Progenitor cell of endocrine pancreas (in vitro differentiated cells): ENCODE measurements at regions not wholly inside any gene's neighbourhood (a gene's known extent, or its start where the extent isn't known, plus 50 kb on each side); places are given as distances from the start of the nearest gene placed in this dataset.

Experiments
- DNase-seq: peaks from one replicate; pipeline ENCODE4 v3.0.0; 2021; ENCODE audit warnings: low spot score; ENCODE audit not compliant: unreplicated experiment
- H3K27ac Mint-ChIP-seq: 2 replicates; pipeline ENCODE4 v1.8.0; 2021; ENCODE audit warnings: mild to moderate bottlenecking, moderate library complexity, mixed read lengths
- H3K27me3 Mint-ChIP-seq: 2 replicates; pipeline ENCODE4 v1.8.0; 2021; ENCODE audit warnings: mixed read lengths
- H3K36me3 Mint-ChIP-seq: 2 replicates; pipeline ENCODE4 v1.8.0; 2022; ENCODE audit warnings: mixed read lengths; ENCODE audit not compliant: insufficient read depth
- H3K4me1 Mint-ChIP-seq: 2 replicates; pipeline ENCODE4 v1.8.0; 2021; ENCODE audit warnings: low read depth, mixed read lengths
- H3K4me3 Mint-ChIP-seq: 2 replicates; pipeline ENCODE4 v1.8.0; 2021; ENCODE audit warnings: low read depth, mild to moderate bottlenecking, moderate library complexity, mixed read lengths
- H3K9me3 Mint-ChIP-seq: 2 replicates; pipeline ENCODE4 v1.8.0; 2021; ENCODE audit warnings: low read depth, mixed read lengths
- CTCF ChIP-seq: fragments of 200-600 bp; sonication (generic); IDR thresholded peaks from one replicate; pipeline ENCODE4 v1.5.0; 2021; ENCODE audit warnings: antibody characterized with exemption, mild to moderate bottlenecking; ENCODE audit not compliant: unreplicated experiment

- Mint-ChIP-seq H3K36me3 (no peaks in the 10 kb centered on the region), H3K4me1 (peaks cover 6% of the 10 kb centered on the region), H3K27me3 (peaks cover 24% of the 10 kb centered on the region), H3K27ac (no peak overlapping the region), H3K4me3 (no peak overlapping the region), H3K9me3 (no peaks in the 10 kb centered on the region)
- DNase-seq = no peak
- no peak for TF ChIP-seq CTCF
Measured at GRCh38 chr6:91088976-91089375, 502.1 kb upstream of the MAP3K7 start.

DNA sequence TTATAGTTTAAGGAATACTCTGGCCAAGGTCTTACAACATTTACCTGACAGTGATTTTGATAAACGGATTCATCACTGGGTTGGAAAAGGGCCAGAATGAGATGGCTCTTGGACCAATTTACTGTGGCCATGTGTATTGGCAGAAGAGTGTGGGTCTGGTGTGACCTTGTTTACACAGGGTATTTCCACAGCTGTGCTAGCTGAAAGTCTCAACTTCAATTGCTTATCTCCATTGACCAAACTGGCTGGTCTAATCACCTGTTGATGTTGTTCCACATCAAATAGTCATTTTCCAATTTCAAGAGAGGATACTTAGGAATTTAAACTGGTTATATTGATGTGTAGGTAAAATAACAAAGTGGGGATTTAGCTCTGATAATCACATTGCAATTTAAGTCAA, 501.6 kb upstream of the MAP3K7 start:
- Mint-ChIP-seq H3K36me3 (no peaks in the 10 kb centered on the region), H3K4me3 (no peak overlapping the region), H3K9me3 (no peaks in the 10 kb centered on the region), H3K27ac (no peak overlapping the region), H3K27me3 (peaks cover 24% of the 10 kb centered on the region), H3K4me1 (peaks cover 6% of the 10 kb centered on the region)
- no peak for TF ChIP-seq CTCF
- DNase-seq = no peak

GRCh38 chr6:91087908-91088307, 501.0 kb upstream of the MAP3K7 start:
- Mint-ChIP-seq H3K4me1 (peaks cover 9% of the 10 kb centered on the region), H3K27ac (no peak overlapping the region), H3K9me3 (no peaks in the 10 kb centered on the region), H3K4me3 (no peak overlapping the region), H3K27me3 (peaks cover 30% of the 10 kb centered on the region), H3K36me3 (no peaks in the 10 kb centered on the region)
- DNase-seq = no peak
- TF ChIP-seq CTCF = no peak

GRCh38 chr6:91083211-91083610, 496.3 kb upstream of the MAP3K7 start:
- no peaks in the 10 kb centered on the region for H3K9me3 Mint-ChIP-seq
- no peak for DNase-seq
- H3K27me3 Mint-ChIP-seq = peaks cover 9% of the 10 kb centered on the region
- H3K4me3 Mint-ChIP-seq = no peak overlapping the region
- H3K36me3 Mint-ChIP-seq = no peaks in the 10 kb centered on the region
- H3K27ac Mint-ChIP-seq = no peak overlapping the region
- TF ChIP-seq CTCF = no peak
- H3K4me1 Mint-ChIP-seq = peaks cover 22% of the 10 kb centered on the region

DNA sequence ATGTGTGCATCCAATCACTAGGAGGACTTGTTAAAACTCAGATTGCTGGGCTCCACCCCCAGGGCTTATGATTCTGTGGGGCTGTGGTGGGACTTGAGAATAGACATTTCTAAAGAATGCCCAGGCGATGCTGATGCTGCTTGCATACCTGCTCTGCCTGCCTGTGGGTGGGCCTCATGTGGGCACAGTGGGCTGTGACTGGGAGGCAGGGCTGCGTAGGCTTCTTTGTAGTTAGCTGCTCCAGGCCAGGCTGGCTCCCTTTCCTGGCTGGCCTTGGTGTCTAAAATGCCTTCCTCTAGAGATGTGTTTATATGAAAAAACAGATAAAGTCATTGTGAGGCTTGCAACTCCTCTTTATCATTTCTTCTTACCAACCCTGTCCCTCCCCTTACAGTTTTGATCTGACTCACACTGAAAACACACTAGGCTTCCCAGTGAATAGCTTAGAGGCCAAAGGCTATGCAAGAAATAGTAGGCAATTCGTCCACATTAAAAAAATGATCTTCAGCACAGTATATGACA, 495.5 kb upstream of the MAP3K7 start:
- TF ChIP-seq CTCF = no peak
- no peaks in the 10 kb centered on the region for H3K36me3 Mint-ChIP-seq
- DNase-seq = no peak
- peaks cover 9% of the 10 kb centered on the region for H3K27me3 Mint-ChIP-seq
- no peaks in the 10 kb centered on the region for H3K9me3 Mint-ChIP-seq
- H3K27ac Mint-ChIP-seq = no peak overlapping the region
- H3K4me3 Mint-ChIP-seq = no peak overlapping the region
- peaks cover 18% of the 10 kb centered on the region for H3K4me1 Mint-ChIP-seq
